CD14-positive monocyte (primary cell): ENCODE measurements at regions not wholly inside any gene's neighbourhood (a gene's known extent, or its start where the extent isn't known, plus 50 kb on each side); places are given as distances from the start of the nearest gene placed in this dataset.

ENCODE experiments used
- DNase-seq, 3 donors: peaks; one replicate each; pipeline ENCODE4 v3.0.0-alpha.2; 2011 to 2022
- H2AFZ ChIP-seq: 2 replicates; pipeline ENCODE4 v1.6.0; 2012; ENCODE audit warnings: mild to moderate bottlenecking, low read depth, low read length, inconsistent platforms; ENCODE audit not compliant: insufficient read depth, poor library complexity, severe bottlenecking
- H3K27ac ChIP-seq, 2 donors: 1 replicate in 1 of 2; 2 replicates in 1 of 2; pipeline ENCODE4 v1.5.1; 2012 to 2013; ENCODE audit warnings: low read length in 2 of 2, control low read depth in 1 of 2, inconsistent platforms in 1 of 2, low read depth in 1 of 2, mild to moderate bottlenecking in 1 of 2
- H3K27me3 ChIP-seq, 2 donors: one replicate each; pipeline versions ENCODE4 v1.6.0 to v1.6.1; 2011 to 2013; ENCODE audit warnings: low read length in 2 of 2; ENCODE audit not compliant: control insufficient read depth in 2 of 2, insufficient read depth in 2 of 2
- H3K36me3 ChIP-seq, 2 donors: replicated peaks in 1 of 2; 1 replicate in 1 of 2; 2 replicates in 1 of 2; pipeline versions ENCODE4 v1.5.1 to v1.6.1; 2012 to 2013; ENCODE audit warnings: low read length in 2 of 2, control low read depth in 1 of 2, inconsistent platforms in 1 of 2, mild to moderate bottlenecking in 1 of 2; ENCODE audit not compliant: insufficient read depth in 2 of 2, control insufficient read depth in 1 of 2
- H3K4me1 ChIP-seq, 2 donors: 1 replicate in 1 of 2; 2 replicates in 1 of 2; pipeline versions ENCODE4 v1.5.1 to v1.6.1; 2012 to 2013; ENCODE audit warnings: low read length in 2 of 2, control low read depth in 1 of 2, inconsistent platforms in 1 of 2, mild to moderate bottlenecking in 1 of 2, moderate library complexity in 1 of 2; ENCODE audit not compliant: insufficient read depth in 2 of 2, control insufficient read depth in 1 of 2
- H3K4me2 ChIP-seq: replicated peaks from 2 replicates; pipeline ENCODE3; 2012; ENCODE audit warnings: low read length, moderate library complexity, mild to moderate bottlenecking; ENCODE audit not compliant: poor library complexity, severe bottlenecking; ENCODE audit errors: extremely low read depth
- H3K4me3 ChIP-seq, 3 experiments: fragments of 200-600 bp in 1 of 3; sonication (generic) in 1 of 3; replicated peaks in 1 of 3; 1 replicate in 2 of 3; 2 replicates in 1 of 3; pipeline ENCODE4 v1.5.1; 2011 to 2013; ENCODE audit warnings: low read length in 3 of 3, mild to moderate bottlenecking in 3 of 3, control low read depth in 2 of 3, low read depth in 2 of 3, inconsistent platforms in 1 of 3, moderate library complexity in 1 of 3
- H3K79me2 ChIP-seq: 2 replicates; pipeline ENCODE4 v1.6.0; 2012; ENCODE audit warnings: mild to moderate bottlenecking, control low read depth, inconsistent platforms, low read length, moderate library complexity; ENCODE audit not compliant: insufficient read depth
- H3K9ac ChIP-seq: 2 replicates; pipeline ENCODE4 v1.6.0; 2017; ENCODE audit warnings: low read length, mild to moderate bottlenecking; ENCODE audit not compliant: insufficient read depth, poor library complexity, severe bottlenecking
- H3K9me3 ChIP-seq, 2 donors: replicated peaks in 1 of 2; 1 replicate in 1 of 2; 2 replicates in 1 of 2; pipeline versions ENCODE4 v1.5.1 to v1.6.1; 2012 to 2013; ENCODE audit warnings: low read length in 2 of 2, control low read depth in 1 of 2; ENCODE audit not compliant: control insufficient read depth in 1 of 2, insufficient read depth in 1 of 2
- H4K20me1 ChIP-seq: 2 replicates; pipeline ENCODE4 v1.6.0; 2012; ENCODE audit warnings: mild to moderate bottlenecking, low read length, control low read depth, moderate library complexity; ENCODE audit not compliant: insufficient read depth
- H3K27ac Mint-ChIP-seq, 7 donors: one replicate each; pipeline ENCODE4 v1.8.0; 2020; ENCODE audit warnings: mild to moderate bottlenecking in 7 of 7, mixed read lengths in 7 of 7, moderate library complexity in 6 of 7, inconsistent platforms in 2 of 7
- H3K27me3 Mint-ChIP-seq, 3 donors: one replicate each; pipeline ENCODE4 v1.8.0; 2021 to 2022; ENCODE audit warnings: low read depth in 3 of 3, mild to moderate bottlenecking in 3 of 3, mixed read lengths in 3 of 3, moderate library complexity in 3 of 3, inconsistent platforms in 1 of 3
- H3K36me3 Mint-ChIP-seq, 2 donors: one replicate each; pipeline ENCODE4 v1.8.0; 2020; ENCODE audit warnings: mixed read lengths in 2 of 2, inconsistent platforms in 1 of 2, mild to moderate bottlenecking in 1 of 2
- H3K4me1 Mint-ChIP-seq: one replicate; pipeline ENCODE4 v1.8.0; 2020; ENCODE audit warnings: mild to moderate bottlenecking, mixed read lengths
- H3K4me3 Mint-ChIP-seq, 2 donors: one replicate each; pipeline ENCODE4 v1.8.0; 2020; ENCODE audit warnings: mild to moderate bottlenecking in 2 of 2, mixed read lengths in 2 of 2, moderate library complexity in 1 of 2
- H3K9me3 Mint-ChIP-seq, 7 donors: one replicate each; pipeline ENCODE4 v1.8.0; 2020 to 2022; ENCODE audit warnings: mixed read lengths in 7 of 7, mild to moderate bottlenecking in 6 of 7, moderate library complexity in 6 of 7, inconsistent platforms in 2 of 7
- CTCF ChIP-seq: fragments of 200-600 bp; IDR thresholded peaks from one replicate; pipeline ENCODE4 v1.8.0; 2022; ENCODE audit warnings: antibody characterized with exemption, mild to moderate bottlenecking
- WGBS: methylation state at CpG from one replicate; pipeline ENCODE4 v1.1.5; 2013; ENCODE audit warnings: missing lambda C conversion rate; ENCODE audit not compliant: insufficient coverage; 5-methylcytosine and 5-hydroxymethylcytosine counted together
- intact Hi-C, 2 donors: fragments of 100-400 bp; cut with micrococcal nuclease; formaldehyde crosslinking; loops; one replicate each; pipeline versions ENCODE4 v1.15.0 to v1.15.1; 2023

DNA sequence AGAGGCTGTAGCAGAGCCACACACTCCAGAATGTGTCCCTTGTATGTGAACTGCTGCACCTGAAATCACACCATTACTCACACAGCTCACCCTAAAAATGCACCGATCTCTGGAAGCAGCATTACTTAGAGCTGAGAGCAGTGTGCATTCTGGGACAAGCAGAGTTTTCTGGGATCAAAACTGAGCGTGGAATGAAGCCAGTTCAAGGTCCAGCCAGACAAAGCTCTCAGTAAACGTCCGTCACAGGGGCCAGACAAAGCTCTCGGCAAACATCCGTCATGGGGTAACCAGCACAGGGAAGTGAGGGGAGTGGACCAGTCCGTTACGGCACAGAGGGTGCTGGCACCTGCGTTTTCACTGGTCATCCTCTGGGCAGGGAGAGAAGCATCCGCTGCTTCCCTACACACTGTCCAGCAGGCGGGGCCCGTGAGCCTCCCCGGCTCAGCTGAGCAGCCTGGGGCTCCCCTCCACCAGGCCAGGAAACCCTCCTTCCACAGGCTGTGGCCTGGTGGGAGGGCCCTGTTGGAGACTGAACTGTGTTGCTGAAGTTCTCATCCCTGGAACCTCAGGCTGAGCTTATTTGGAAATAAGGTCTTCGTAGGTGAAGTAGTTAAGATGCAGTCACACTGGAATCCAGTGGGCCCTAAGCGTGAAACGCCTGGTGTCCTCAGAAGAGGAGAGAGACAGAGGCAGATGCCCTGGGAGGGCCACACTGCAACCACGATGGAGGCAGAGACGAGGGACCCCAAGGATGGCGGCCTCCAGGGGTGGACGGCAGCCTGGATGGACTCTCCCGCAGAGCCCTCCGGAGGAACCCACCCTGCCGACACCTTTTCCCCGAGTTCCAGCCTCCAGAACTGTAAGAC is 883.9 kb downstream of the BRD1 start:
- no peaks in the 10 kb centered on the region for H4K20me1 ChIP-seq
- intact Hi-C loops = no loop called here
- H3K4me3 Mint-ChIP-seq = no peak overlapping the region
- TF ChIP-seq CTCF = no peak
- H3K27me3 ChIP-seq = no peaks in the 10 kb centered on the region
- 69% methylated on average over 18 of the region's 24 CpGs for WGBS
- no peak overlapping the region for H2AFZ ChIP-seq
- no peaks in the 10 kb centered on the region for H3K4me1 ChIP-seq
- no peaks in the 10 kb centered on the region for H3K36me3 ChIP-seq
- H3K27me3 Mint-ChIP-seq = peaks cover 1 to 8% (median 2%) of the 10 kb centered on the region in 3 donors
- H3K27ac Mint-ChIP-seq = no peak overlapping the region
- H3K4me2 ChIP-seq = no peak overlapping the region
- no peaks in the 10 kb centered on the region for H3K79me2 ChIP-seq
- no peaks in the 10 kb centered on the region for H3K9me3 ChIP-seq
- H3K9ac ChIP-seq = no peak overlapping the region
- H3K27ac ChIP-seq = no peak overlapping the region
- peaks cover 0 to 1% (median 0%) of the 10 kb centered on the region in 7 donors for H3K9me3 Mint-ChIP-seq
- H3K36me3 Mint-ChIP-seq = no peaks in the 10 kb centered on the region
- no peak overlapping the region for H3K4me3 ChIP-seq
- no peaks in the 10 kb centered on the region for H3K4me1 Mint-ChIP-seq
- DNase-seq = no peak

GRCh38 chr22:48942698-48943566 is 884.7 kb downstream of the BRD1 start:
- Histone ChIP-seq H3K4me1 (no peaks in the 10 kb centered on the region), H3K27me3 (no peaks in the 10 kb centered on the region), H3K27ac (no peak overlapping the region), H3K4me2 (no peak overlapping the region), H3K79me2 (no peaks in the 10 kb centered on the region), H3K36me3 (no peaks in the 10 kb centered on the region), H3K4me3 (no peak overlapping the region), H2AFZ (no peak overlapping the region), H3K9me3 (no peaks in the 10 kb centered on the region), H3K9ac (no peak overlapping the region), H4K20me1 (no peaks in the 10 kb centered on the region)
- Mint-ChIP-seq H3K27me3 (peaks cover 2 to 8% (median 3%) of the 10 kb centered on the region in 3 donors), H3K27ac (no peak overlapping the region), H3K36me3 (no peaks in the 10 kb centered on the region), H3K4me3 (no peak overlapping the region), H3K4me1 (no peaks in the 10 kb centered on the region), H3K9me3 (peaks cover 0 to 1% (median under 1%) of the 10 kb centered on the region in 7 donors)
- intact Hi-C loops = no loop called here
- DNase-seq = no peak
- WGBS = 93% methylated on average over 12 of the region's 21 CpGs
- TF ChIP-seq CTCF = no peak
